Occipital lobe (tissue), 1 donor: ENCODE measurements at regions not wholly inside any gene's neighbourhood (a gene's known extent, or its start where the extent isn't known, plus 50 kb on each side); places are given as distances from the start of the nearest gene placed in this dataset.
"Not testable (repeated sequence)": the region's sequence is repeated elsewhere in the genome, so short reads cannot be mapped to it uniquely, and the experiment has no call there.

Experiments
- DNase-seq: peaks from one replicate; lab custom pipeline; 2025; lab: John Stamatoyannopoulos, UW

DNA sequence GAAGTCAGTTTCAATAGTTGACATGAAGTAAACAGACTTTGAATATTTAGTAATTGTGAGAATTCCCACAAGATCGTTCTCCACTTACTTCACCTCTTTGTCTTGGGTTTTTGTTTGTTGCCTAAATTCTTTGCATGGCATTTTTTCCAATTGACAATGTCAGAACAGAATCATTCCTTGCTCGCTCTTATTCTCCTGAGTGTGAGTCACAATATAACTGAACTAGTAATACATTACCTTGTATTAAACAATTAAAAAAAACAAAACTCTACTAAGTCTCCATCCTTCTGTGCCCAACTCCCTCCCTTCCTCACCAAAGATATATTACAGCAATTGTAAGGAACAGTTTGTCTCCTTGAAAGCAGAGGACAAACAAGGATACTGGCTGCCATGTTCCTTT is 638.8 kb upstream of the NOVA1 start:
- no peak for DNase-seq

DNA sequence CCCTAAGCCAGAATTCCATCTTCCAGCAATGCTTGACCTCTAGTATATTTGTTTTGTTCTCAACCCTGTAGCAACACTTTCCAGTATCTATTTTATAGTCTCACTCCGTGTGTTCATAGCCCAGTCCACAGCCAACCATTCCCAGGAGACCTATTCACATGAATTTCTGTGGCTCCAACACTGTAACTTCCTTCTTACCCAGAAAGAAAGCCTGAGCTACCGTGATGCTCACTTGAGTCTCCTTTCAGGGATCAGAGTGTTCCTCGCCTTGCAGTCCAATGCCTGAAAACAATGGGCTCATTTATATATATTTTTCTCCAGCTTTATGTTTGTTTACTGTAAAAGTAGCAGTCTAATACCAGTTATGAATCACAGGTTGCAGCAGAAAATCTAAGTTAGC is 645.0 kb upstream of the NOVA1 start:
- DNase-seq: no peak

DNA sequence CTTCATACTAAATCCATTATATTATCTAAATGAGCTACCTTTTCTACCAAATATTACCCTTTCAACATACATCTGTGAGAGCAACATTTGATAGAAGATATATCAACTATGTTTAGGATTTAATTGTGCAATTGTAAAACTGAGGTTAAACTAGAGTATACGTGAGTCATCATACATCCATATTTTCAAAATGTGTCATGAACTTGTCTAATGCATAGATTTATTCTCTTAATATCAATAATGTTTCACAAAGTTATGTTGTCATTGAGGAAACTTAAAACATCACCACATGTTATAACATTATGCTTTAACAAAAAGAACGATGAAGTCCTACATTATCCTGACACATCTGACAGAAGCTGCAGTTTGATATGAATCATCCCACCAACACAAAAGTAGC is 645.5 kb upstream of the NOVA1 start:
- no peak for DNase-seq

DNA sequence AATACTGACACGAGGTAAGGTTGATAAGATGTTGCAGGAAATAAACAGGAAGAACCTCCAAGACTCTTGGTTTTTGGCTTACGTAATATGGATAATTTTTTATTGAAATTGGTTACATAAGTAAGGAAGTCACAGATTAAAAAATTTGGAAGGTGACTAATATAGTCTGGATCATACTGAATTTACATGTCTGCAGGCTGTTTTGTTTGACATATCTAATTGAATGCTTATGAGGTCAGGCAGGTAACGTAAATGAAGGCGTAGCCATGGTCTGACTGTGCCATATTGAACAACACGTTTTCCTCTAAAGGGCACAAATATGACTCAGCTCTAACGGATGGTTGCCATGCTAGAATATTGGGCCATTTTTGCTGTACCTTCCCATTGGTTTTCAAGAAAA is 648.1 kb upstream of the NOVA1 start:
- no peak for DNase-seq

DNA sequence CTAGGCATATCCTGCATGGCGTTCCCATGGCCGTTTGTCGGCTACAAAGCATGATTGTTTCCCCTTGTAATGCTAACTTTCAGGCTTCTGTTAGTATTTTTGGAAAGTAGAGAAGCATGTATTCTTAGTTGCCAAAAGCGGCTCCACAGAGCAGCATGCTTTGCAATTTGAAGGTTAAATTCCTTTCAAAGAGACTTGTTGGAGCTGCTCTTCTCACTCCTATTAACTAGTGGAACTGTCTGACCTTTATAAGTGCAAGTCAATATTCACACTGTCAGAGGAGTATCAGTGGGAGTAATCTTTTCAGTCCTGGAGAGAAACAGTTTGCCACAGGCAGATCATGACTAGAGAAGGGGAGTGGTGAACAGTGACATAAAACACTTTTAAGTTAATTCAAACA is 656.1 kb upstream of the NOVA1 start:
- no peak for DNase-seq

DNA sequence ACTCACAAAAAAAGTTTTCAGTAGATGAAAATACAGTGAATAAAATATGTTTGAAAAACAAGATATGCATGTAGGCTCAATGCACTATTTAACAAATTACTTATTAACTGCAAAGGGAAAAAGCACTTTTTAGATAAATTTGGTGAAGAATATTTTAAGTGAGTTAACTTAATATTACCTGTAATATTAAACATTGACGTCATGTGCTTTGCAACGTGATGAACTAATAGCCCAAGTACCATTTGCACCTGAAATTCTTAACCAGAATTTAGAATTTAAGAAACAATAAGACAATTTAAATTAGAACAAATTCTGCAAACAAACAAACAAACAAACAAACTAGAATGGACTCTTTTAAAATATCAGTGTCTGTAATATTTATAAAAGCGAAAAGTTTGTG is 659.0 kb upstream of the NOVA1 start:
- no peak for DNase-seq

DNA sequence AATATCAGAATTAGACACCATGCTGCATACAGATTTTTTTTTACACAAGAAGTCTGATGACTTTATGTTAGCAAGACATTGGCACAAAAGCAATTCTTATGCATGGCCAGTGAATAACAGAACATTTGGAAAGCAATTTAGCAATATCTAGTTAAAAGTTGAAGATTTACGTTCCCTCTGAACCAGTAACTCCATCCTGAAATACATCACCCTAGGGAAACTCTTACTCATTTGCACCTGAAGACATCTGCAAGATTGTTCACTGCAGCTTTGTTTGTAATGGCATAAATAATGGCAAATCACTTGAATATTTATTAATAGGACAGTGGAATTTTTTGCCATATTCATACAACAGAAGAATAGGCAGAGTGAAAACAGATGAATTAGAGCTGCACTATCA is 670.0 kb upstream of the NOVA1 start:
- no peak for DNase-seq

DNA sequence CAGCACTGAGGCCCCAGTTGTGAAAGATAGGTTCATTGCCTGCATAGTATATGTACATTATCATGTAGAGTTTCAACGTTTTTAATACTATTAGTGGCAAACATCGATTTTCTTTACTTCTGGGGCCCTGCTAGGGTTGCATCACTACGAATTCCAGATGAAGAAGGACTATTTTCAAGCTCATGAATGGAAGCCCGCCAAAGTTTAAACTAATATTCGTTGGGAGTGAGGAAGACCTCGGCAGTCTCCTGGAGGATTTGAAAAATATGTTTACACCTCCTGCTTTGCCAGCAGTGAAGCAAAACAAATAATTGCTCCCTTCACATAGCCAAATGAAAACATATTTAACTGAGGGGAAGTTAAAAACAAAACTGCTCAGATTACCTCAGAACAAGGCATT is 672.9 kb upstream of the NOVA1 start:
- DNase-seq: no peak

DNA sequence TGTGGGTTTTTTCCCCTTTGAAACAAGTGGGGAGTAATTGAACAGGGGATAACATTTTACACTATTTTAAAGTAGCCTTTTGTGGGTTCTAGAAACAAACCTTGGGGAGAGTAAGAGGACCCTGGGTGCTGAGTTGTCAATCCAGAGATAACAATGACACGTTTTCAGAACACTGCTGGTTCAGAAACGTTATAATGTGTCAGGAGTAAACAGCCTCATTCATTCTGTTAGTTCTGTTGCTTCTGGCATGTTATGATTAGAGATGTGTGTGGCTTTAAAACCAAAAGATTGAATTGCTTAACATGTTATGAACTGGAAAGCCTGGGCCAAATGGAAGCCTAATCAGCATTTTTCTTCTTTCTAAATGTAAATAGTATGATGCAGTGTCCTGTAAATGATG is 680.5 kb upstream of the NOVA1 start:
- DNase-seq: no peak

DNA sequence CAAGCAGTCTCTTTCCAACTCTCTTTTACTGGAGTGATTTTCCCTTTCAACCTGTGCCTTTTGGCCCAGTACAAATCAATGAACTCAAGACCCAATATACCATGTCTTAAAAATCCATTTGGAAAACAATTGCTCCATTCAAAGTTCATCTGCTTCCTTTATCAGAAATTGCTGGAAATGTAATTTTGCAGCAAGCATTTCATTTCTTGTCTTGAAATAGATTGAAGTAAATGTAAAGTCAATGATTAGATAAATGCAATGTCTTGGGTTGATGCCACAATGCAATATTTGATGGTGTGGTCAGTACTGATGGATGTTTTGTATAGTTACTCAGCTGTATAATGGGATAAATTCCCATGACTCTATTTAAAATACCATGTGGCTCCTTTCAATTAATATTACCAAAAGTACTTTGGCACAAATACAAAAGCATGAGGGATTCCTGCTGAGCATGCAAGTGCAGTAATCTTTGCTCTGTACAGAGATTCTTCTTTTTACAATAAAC is 707.7 kb upstream of the NOVA1 start:
- DNase-seq: no peak

DNA sequence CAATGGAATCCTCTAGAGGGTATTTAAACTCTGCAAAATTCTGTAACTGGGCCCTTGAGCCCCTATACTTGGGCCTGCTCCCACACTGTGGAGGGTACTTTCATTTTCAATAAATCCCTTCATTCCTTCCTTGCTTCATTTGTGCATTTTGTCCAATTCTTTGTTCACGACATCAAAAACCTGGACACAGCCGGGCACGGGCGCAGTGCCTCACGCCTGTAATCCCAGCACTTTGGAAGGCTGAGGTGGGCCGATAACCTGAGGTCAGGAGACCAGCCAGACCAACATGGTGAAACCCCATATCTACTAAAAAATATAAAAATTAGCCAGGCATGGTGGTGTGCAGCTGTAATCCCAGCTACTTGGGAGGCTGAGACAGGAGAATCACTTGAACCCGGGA is 714.9 kb upstream of the NOVA1 start:
- not testable (repeated sequence) for DNase-seq

DNA sequence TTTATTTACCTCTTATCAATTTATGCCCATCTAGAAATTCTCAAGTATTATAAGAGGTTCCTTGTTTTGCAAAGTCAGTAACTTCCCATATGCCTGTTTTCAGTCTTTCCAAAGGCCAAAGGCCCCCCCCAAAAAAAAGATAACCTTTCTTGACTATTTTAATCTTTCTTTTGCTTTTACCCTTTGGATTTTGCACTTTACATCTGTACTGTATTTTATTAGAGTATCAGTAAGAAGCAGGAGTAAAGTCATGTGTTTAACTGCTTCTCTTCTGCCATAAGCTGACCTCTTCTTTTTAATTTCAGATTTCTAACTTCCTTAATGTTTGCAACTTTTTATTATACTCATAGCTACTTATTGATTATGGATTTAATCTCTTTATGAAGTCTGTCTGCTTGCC is 716.4 kb upstream of the NOVA1 start:
- no peak for DNase-seq

DNA sequence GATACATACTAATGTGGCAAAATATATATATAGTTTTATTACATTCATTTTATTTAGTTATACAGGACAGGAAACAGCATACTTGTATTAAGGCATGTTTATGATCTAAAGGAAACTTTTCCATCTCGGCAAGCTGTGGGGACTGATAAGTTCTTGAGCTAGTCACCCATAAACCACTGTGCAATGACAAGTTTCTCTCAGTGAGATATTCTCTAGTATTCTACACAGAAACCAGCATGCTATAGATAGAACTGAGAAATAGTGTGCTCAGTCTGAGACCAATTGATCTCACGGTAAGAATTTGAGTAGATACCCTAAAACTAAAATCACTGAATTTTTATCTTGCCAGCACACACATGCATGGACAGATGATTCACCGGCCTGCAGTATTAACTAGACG is 717.6 kb upstream of the NOVA1 start:
- DNase-seq: no peak

DNA sequence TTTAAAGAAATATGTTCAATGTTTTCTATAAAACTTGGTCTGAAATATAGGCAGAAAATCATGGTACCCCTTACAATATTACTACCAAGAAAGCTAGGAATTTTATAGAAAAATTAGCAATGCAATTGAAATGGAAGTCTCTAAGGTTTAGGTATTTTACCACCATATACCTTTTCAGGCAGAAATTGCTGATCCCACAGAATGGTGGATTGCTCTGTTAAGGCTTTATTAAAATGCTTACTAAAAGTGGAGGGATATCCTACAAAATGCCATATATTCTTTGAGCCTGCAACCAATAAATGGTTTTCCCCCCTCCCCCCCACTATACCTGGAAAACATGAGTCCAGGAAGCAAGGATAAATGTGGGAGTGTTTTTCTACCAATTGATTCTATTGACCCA is 718.1 kb upstream of the NOVA1 start:
- no peak for DNase-seq

DNA sequence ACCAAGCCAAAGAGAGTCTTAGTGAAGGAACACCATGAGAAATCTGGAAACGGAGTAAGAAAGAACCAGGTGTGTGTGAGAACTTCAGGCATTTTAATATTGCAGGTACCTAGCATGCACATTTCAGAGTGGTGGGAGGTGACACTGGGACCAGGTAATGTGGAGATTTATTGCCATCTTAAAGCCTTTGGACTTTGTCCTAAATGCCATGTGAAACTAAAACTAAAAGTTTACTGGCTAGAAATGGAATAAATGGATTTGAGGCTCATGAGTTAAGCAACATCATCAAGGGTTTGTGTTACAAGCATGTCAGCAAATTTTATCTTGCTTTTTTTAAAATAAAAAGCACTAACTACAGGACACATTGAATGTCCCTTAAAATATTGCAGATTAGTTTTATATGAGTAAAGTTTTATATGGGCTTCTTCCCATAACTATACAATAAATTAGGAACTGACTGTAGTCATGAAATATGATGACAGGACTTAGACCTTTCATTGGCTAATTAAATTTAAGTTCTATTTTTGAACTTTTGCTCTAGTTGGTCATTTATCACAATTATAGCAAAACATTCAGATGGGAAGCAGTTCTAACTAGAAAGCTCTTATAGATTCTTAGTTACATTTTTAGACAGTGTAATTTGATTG is 721.1 kb upstream of the NOVA1 start:
- no peak for DNase-seq

DNA sequence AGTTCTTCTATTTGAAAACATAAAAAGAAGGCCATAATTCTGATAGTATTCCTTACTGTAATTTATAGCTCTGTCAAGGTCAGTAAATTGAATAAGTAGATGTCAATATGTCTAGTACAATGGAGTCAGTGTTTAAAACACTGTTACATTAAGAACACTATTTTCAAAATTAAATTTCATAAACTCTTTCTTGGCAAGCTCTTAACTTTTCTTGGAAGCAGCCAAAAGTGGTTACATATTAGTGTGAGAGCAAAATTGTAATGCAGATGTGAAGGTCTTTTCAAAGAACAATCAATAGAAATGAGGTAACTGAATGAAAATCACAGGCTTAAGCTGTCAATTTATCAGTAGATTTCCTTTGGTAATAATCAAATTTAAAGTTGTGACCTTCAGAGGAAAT is 722.4 kb upstream of the NOVA1 start:
- no peak for DNase-seq

DNA sequence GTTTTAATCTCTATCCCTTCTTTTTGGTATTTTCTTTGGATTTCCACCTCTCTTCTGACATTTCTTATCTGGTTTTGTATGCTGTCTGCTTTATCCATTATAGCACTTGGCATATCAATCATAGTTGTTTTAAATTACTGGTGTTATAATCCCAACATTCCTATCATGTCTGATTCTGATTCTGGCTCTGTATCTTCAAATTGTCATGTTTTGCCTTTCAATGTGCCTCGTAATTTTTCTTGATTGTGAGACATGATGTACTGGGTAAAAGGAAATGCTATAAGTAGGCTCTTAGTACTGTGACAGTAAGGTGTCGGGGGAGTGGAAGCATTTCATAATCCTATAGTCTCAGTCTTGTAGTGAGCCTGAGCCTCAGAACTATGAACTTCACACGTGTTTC is 729.3 kb upstream of the NOVA1 start:
- no peak for DNase-seq

DNA sequence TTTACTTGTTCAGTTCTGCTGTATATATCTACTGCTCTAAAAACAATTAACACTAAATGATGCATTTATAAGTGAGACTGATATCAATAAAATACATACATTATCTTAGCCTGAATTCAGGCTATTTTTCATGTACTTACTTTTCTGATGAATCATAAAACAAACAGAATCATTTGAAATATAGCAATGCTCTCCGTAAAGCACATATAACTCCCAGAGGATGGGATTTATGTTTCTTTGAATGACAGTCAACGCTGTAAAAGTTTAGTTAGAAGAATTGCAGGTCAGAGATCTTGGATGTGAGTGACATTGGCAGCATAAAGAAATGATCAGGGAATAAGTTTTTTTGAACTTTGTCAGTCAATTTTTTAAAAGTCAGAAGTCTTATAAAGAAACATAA is 740.2 kb upstream of the NOVA1 start:
- no peak for DNase-seq

DNA sequence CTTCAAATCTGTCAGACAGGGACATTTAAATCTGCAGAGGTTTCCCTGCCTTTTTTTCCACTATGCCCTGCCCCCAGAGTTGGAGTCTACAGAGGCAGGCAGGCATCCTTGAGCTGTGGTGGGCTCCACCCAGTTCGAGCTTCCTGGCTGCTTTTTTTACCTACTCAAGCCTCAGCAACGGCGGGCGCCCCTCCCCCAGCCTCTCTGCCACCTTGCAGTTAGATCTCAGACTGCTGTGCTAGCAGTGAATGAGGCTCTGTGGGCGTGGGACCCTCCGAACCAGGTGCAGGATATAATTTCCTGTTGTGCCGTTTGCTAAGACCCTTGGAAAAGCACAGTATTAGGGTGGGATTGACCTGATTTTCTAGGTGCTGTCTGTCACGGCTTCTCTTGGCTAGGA is 765.2 kb upstream of the NOVA1 start:
- DNase-seq: not testable (repeated sequence)

DNA sequence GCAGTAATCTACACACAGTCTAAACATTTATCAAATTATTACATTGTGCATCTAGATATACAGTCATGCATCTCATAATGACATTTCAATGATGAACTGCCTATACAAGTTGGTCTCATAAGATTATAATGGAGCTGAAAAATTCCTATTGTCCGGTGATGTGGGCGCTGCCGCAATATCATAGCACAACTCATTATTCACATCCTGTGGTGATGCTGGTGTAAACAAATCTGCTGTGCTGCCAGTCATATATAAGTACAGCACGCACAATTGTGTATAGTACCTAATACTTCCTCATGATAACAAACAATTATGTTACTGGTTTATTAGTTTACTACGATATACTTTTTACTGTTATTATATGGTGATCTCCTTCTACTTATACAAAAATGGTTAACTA is 768.8 kb upstream of the NOVA1 start:
- DNase-seq: no peak

DNA sequence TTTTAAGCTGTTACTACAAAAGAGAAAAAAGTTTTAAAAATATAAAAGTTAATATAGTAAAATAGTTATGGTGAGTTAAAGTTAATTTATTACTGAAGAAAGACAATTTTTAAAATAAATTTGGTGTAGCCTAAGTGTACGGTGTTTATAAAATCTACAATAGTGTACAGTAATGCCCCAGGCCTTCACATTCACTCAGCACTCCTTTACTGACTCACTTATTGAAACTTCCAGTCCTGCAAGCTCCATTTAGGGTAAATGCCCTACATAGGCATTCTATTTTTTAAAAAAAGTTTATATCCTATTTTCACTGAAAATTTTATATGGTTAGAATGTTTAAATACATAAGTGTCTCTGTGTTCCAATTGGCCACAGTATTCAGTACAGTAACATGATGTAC is 769.5 kb upstream of the NOVA1 start:
- no peak for DNase-seq

DNA sequence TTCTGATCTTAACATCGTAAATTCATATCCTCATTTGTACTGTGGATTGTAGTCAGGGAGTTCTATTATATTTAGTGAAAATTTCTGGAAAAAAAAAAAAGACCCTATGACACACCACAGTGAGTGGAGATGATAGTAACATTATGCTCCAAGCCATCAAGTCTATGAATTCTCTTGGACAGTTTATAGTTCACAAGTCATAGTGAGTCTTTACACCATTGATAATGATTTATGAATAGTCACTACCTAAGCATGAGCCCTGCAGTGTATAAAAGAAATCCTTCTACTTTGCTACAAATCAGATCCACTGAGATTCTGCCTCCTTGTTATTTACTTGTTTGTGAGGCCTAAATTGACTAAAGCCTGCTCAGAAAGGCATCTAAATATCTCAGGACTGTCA is 772.2 kb upstream of the NOVA1 start:
- no peak for DNase-seq

DNA sequence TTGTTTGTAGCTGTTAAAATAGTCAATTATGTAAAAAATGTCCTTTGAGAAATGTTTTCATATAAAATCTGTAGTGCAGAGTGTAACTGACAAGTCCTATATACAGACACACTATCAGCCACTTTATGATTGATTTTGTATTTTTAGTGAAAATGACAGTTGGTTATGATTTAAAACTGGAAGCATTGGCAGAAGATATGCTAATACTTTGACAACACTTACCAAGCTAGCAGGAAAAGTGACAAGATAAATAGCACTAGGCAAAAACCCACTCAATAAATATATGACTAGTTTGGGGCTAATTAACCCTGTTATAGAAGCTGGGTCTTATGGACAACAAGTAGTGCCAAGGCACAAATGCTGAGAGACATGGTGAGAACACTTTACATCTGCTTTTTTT is 772.9 kb upstream of the NOVA1 start:
- no peak for DNase-seq

DNA sequence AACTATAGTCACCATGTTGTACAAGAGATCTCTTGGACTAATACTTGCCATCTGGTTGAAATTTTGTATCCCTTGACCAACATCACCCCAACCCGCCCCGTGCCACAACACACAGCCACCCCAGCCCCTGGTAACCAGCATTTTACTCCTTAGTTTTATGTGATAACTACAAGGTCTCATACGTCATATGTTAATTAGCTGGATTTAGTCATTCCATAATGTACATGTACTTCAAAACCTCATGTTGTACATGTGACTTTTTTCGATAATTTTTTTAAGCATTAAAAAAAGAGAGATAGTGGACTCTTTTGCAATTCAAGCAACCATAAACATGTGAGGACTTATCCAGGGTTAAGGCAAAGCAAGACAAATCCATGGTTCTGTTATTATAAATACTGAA is 773.4 kb upstream of the NOVA1 start:
- DNase-seq: no peak
